Esophagus squamous epithelium (tissue), 4 donors: ENCODE measurements at regions not wholly inside any gene's neighbourhood (a gene's known extent, or its start where the extent isn't known, plus 50 kb on each side); places are given as distances from the start of the nearest gene placed in this dataset.

Experiments
- CTCF ChIP-seq, 6 experiments: fragments of 450-650 bp in 4 of 6; fragments of 200-600 bp in 2 of 6; sonication (generic) in 2 of 6; IDR thresholded peaks; one replicate each; pipeline ENCODE4 v1.5.1; 2016 to 2019; ENCODE audit warnings: antibody characterized with exemption in 6 of 6, mild to moderate bottlenecking in 4 of 6, moderate library complexity in 4 of 6
- POLR2A ChIP-seq, 4 donors: fragments of 450-650 bp; IDR thresholded peaks; one replicate each; pipeline ENCODE4 v1.6.1; 2017; ENCODE audit warnings: antibody characterized with exemption in 4 of 4, mild to moderate bottlenecking in 4 of 4, moderate library complexity in 3 of 4

DNA sequence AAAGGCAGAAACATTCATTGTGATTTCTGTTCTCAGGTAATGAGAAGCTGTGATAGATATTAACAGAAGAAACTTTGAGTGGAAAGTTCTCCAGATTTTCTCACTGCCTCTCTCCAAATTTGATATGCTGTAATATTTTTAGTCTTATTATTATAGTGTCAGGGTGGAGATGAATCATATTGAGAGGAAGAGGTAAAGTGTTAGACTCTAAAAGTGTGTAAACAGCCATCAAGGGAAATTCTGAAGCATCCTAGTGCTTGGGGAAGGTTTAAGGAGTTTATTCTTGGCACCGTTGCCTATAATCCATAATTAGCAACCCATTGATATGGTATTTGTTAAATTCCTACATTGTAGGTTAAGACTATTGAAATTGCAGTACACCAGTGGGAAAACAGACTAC, 104.7 kb upstream of the NABP1 start:
- TF ChIP-seq CTCF (IDR thresholded peaks at IDR 0.05) (no peak), POLR2A (IDR thresholded peaks at IDR 0.05) (no peak)
